ENCODE measurements at regions not wholly inside any gene's neighbourhood (a gene's known extent, or its start where the extent isn't known, plus 50 kb on each side); places are given as distances from the start of the nearest gene placed in this dataset.
"Not testable (repeated sequence)": the region's sequence is repeated elsewhere in the genome, so short reads cannot be mapped to it uniquely, and the experiment has no call there.

GRCh38 chr5:77869116-77869798 is 93.1 kb upstream of the TBCA start:
- no peak for DNase-seq (ENCODE audit: low spot score)

GRCh38 chr5:77867914-77868313 is 91.8 kb upstream of the TBCA start:
- no peak for DNase-seq (ENCODE audit: low spot score)

- no peak for DNase-seq (ENCODE audit: low spot score)
These were observed 91.1 kb upstream of the TBCA start for GRCh38 chr5:77867194-77867691.

GRCh38 chr5:77866198-77866597 is 90.1 kb upstream of the TBCA start:
- no peak for DNase-seq (ENCODE audit: low spot score)

GRCh38 chr5:77864997-77865396 is 88.9 kb upstream of the TBCA start:
- no peak for DNase-seq (ENCODE audit: low spot score)

- DNase-seq (ENCODE audit: low spot score), result no peak
These were observed 87.0 kb upstream of the TBCA start for GRCh38 chr5:77863181-77863580.

- DNase-seq (ENCODE audit: low spot score), result no peak
These were observed 85.4 kb upstream of the TBCA start for GRCh38 chr5:77861576-77861975.

- no peak for DNase-seq (ENCODE audit: low spot score)
These were observed 83.2 kb upstream of the TBCA start for GRCh38 chr5:77859306-77859705.

GRCh38 chr5:77858678-77859077 is 82.5 kb upstream of the TBCA start:
- DNase-seq (ENCODE audit: low spot score), result not testable (repeated sequence)

- DNase-seq (ENCODE audit: low spot score), result no peak
These were observed 79.2 kb upstream of the TBCA start for GRCh38 chr5:77855369-77855768.

- DNase-seq (ENCODE audit: low spot score), result no peak
These were observed 77.3 kb upstream of the TBCA start for GRCh38 chr5:77853353-77853907.

GRCh38 chr5:77852514-77853352 is 76.6 kb upstream of the TBCA start:
- DNase-seq (ENCODE audit: low spot score), result no peak

GRCh38 chr5:77852068-77852513 is 76.0 kb upstream of the TBCA start:
- no peak for DNase-seq (ENCODE audit: low spot score)

- DNase-seq (ENCODE audit: low spot score), result no peak
These were observed 75.3 kb upstream of the TBCA start for GRCh38 chr5:77851176-77852067.

GRCh38 chr5:77850536-77851175 is 74.5 kb upstream of the TBCA start:
- no peak for DNase-seq (ENCODE audit: low spot score)

GRCh38 chr5:77849308-77849900 is 73.3 kb upstream of the TBCA start:
- no peak for DNase-seq (ENCODE audit: low spot score)

- no peak for DNase-seq (ENCODE audit: low spot score)
These were observed 71.7 kb upstream of the TBCA start for GRCh38 chr5:77847814-77848290.

GRCh38 chr5:77847129-77847460 is 71.0 kb upstream of the TBCA start:
- DNase-seq (ENCODE audit: low spot score), result no peak

- no peak for DNase-seq (ENCODE audit: low spot score)
These were observed 70.4 kb upstream of the TBCA start for GRCh38 chr5:77846422-77847128.

- DNase-seq (ENCODE audit: low spot score), result no peak
These were observed 69.1 kb upstream of the TBCA start for GRCh38 chr5:77845324-77845646.
